IMR-90 (cell line): ENCODE measurements at regions not wholly inside any gene's neighbourhood (a gene's known extent, or its start where the extent isn't known, plus 50 kb on each side); places are given as distances from the start of the nearest gene placed in this dataset.

Source experiments
- ATAC-seq: fragments of 200-7000 bp; cut with Tn5 transposase; 2 replicates; pipeline ENCODE4 v1.9.1; 2020; ENCODE audit warnings: low read depth, mild to moderate bottlenecking, moderate library complexity
- BruUV-seq: library from RNA; stranded (reverse); fragments of 400-500 nt; replicated peaks from 2 replicates; lab custom pipeline; 2021; lab: Mats Ljungman, UMichigan
- CTCF ChIA-PET: fragments of 300-600 bp; formaldehyde crosslinking; extraction: SDS; loops from one replicate; lab custom pipeline; 2021; ENCODE audit warnings: antibody characterized with exemption; lab: Yijun Ruan, JAX
- POLR2A ChIA-PET: fragments of 300-600 bp; sonication (Branson Sonifier 250); formaldehyde crosslinking; loops from one replicate; lab custom pipeline; 2022; ENCODE audit warnings: antibody characterized with exemption; ENCODE audit not compliant: unreplicated experiment; lab: Charles Lee
- DNase-seq: peaks from one replicate; pipeline ENCODE4 v3.0.0; 2013
- H2AFZ ChIP-seq: replicated peaks from 2 replicates; pipeline ENCODE3; 2013; ENCODE audit warnings: low read length, mild to moderate bottlenecking; ENCODE audit not compliant: poor library complexity
- H2AK5ac ChIP-seq: 2 replicates; pipeline ENCODE4 v1.6.1; 2013; ENCODE audit warnings: low read depth, low read length, inconsistent platforms
- H2AK9ac ChIP-seq: replicated peaks from 2 replicates; pipeline ENCODE3; 2013; ENCODE audit warnings: mild to moderate bottlenecking, low read depth, low read length, moderate library complexity; ENCODE audit not compliant: poor library complexity
- H2BK120ac ChIP-seq: 2 replicates; pipeline ENCODE4 v1.6.1; 2013; ENCODE audit warnings: low read depth, low read length, inconsistent platforms
- H2BK15ac ChIP-seq: 3 replicates; pipeline ENCODE4 v1.6.1; 2013; ENCODE audit warnings: low read depth, low read length, inconsistent platforms
- H2BK20ac ChIP-seq: 2 replicates; pipeline ENCODE4 v1.6.1; 2013; ENCODE audit warnings: low read depth, mild to moderate bottlenecking, inconsistent platforms, low read length, moderate library complexity
- H2BK5ac ChIP-seq: 2 replicates; pipeline ENCODE4 v1.6.1; 2013; ENCODE audit warnings: mild to moderate bottlenecking, low read depth, low read length, inconsistent platforms; ENCODE audit not compliant: poor library complexity, severe bottlenecking
- H3K14ac ChIP-seq: replicated peaks from 2 replicates; pipeline ENCODE4 v1.6.1; 2013; ENCODE audit warnings: low read depth, low read length, inconsistent platforms
- H3K18ac ChIP-seq: 2 replicates; pipeline ENCODE4 v1.6.1; 2013; ENCODE audit warnings: low read depth, low read length, control low read depth
- H3K23ac ChIP-seq: 2 replicates; pipeline ENCODE4 v1.6.1; 2013; ENCODE audit warnings: low read depth, low read length, inconsistent platforms
- H3K27ac ChIP-seq: 2 replicates; pipeline ENCODE4 v1.5.1; 2013; ENCODE audit warnings: mild to moderate bottlenecking, control low read depth, low read length; ENCODE audit not compliant: insufficient read depth
- H3K27me3 ChIP-seq: 2 replicates; pipeline ENCODE4 v1.6.1; 2013; ENCODE audit warnings: low read length; ENCODE audit not compliant: control insufficient read depth, insufficient read depth
- H3K36me3 ChIP-seq: 2 replicates; pipeline ENCODE4 v1.6.1; 2013; ENCODE audit warnings: low read length, mixed read lengths; ENCODE audit not compliant: control insufficient read depth, insufficient read depth
- H3K4ac ChIP-seq: 2 replicates; pipeline ENCODE4 v1.6.1; 2013; ENCODE audit warnings: low read depth, low read length, inconsistent platforms
- H3K4me1 ChIP-seq: 2 replicates; pipeline ENCODE4 v1.6.1; 2013; ENCODE audit warnings: low read length, mixed read lengths; ENCODE audit not compliant: control insufficient read depth, insufficient read depth
- H3K4me2 ChIP-seq: 2 replicates; pipeline ENCODE4 v1.6.1; 2013; ENCODE audit warnings: low read depth, mild to moderate bottlenecking, control low read depth, low read length, moderate library complexity
- H3K4me3 ChIP-seq: 2 replicates; pipeline ENCODE4 v1.5.1; 2013; ENCODE audit warnings: low read depth, mild to moderate bottlenecking, control low read depth, low read length, moderate library complexity; ENCODE audit not compliant: insufficient read depth
- H3K56ac ChIP-seq: 2 replicates; pipeline ENCODE4 v1.6.1; 2013; ENCODE audit warnings: low read length, inconsistent platforms; ENCODE audit not compliant: insufficient read depth; ENCODE audit errors: extremely low read depth
- H3K79me1 ChIP-seq, 2 experiments: 2 replicates each; pipeline ENCODE4 v1.6.1; 2013; ENCODE audit warnings: low read length in 2 of 2, inconsistent platforms in 1 of 2, low read depth in 1 of 2
- H3K9ac ChIP-seq: 2 replicates; pipeline ENCODE4 v1.6.1; 2013; ENCODE audit warnings: low read depth, low read length, control low read depth
- H3K9me1 ChIP-seq: 2 replicates; pipeline ENCODE4 v1.6.1; 2013; ENCODE audit warnings: low read length, inconsistent platforms; ENCODE audit not compliant: insufficient read depth
- H3K9me3 ChIP-seq: 2 replicates; pipeline ENCODE4 v1.6.1; 2013; ENCODE audit warnings: low read length; ENCODE audit not compliant: control insufficient read depth, insufficient read depth
- H4K20me1 ChIP-seq: 2 replicates; pipeline ENCODE4 v1.6.1; 2013; ENCODE audit warnings: low read length, inconsistent platforms; ENCODE audit not compliant: insufficient read depth
- H4K5ac ChIP-seq: 2 replicates; pipeline ENCODE4 v1.6.1; 2013; ENCODE audit warnings: mild to moderate bottlenecking, low read depth, low read length, control low read depth
- H4K8ac ChIP-seq, 2 experiments: 2 replicates each; pipeline ENCODE4 v1.6.1; 2013; ENCODE audit warnings: low read depth in 2 of 2, low read length in 2 of 2, control low read depth in 1 of 2, inconsistent platforms in 1 of 2
- H4K91ac ChIP-seq: 2 replicates; pipeline ENCODE4 v1.6.1; 2013; ENCODE audit warnings: low read depth, low read length, inconsistent platforms; ENCODE audit not compliant: insufficient read depth
- BHLHE40 ChIP-seq: fragments of 150-350 bp; IDR thresholded peaks from 2 replicates; pipeline ENCODE4 v1.6.1; 2016; ENCODE audit warnings: mild to moderate bottlenecking, low read depth, low read length
- CEBPB ChIP-seq: IDR thresholded peaks from 2 replicates; pipeline ENCODE4 v1.6.1; 2012; ENCODE audit warnings: low read depth, low read length, improper control_type of control experiment
- FOS ChIP-seq: fragments of 150-350 bp; IDR thresholded peaks from 2 replicates; pipeline ENCODE4 v1.6.1; 2016; ENCODE audit warnings: low read depth, low read length
- MAFK ChIP-seq: IDR thresholded peaks from 2 replicates; pipeline ENCODE4 v1.6.1; 2012; ENCODE audit warnings: low read depth, low read length, improper control_type of control experiment
- MAZ ChIP-seq: IDR thresholded peaks from 2 replicates; pipeline ENCODE4 v1.6.1; 2012; ENCODE audit warnings: low read depth, mild to moderate bottlenecking, low read length, improper control_type of control experiment, moderate library complexity, borderline replicate concordance
- MXI1 ChIP-seq: IDR thresholded peaks from 2 replicates; pipeline ENCODE4 v1.6.1; 2012; ENCODE audit warnings: low read depth, mild to moderate bottlenecking, low read length, moderate library complexity, borderline replicate concordance
- NFE2L2 ChIP-seq: fragments of 150-350 bp; IDR thresholded peaks from 2 replicates; pipeline ENCODE4 v1.6.1; 2016; ENCODE audit warnings: low read depth, mild to moderate bottlenecking, low read length
- POLR2A ChIP-seq: IDR thresholded peaks from 2 replicates; pipeline ENCODE4 v1.6.1; 2012; ENCODE audit warnings: mild to moderate bottlenecking, low read depth, low read length
- RAD21 ChIP-seq: IDR thresholded peaks from 2 replicates; pipeline ENCODE4 v1.6.1; 2012; ENCODE audit warnings: low read length, improper control_type of control experiment
- RCOR1 ChIP-seq: IDR thresholded peaks from 2 replicates; pipeline ENCODE4 v1.6.1; 2012; ENCODE audit warnings: mild to moderate bottlenecking, low read length, improper control_type of control experiment; ENCODE audit not compliant: insufficient replicate concordance
- RFX5 ChIP-seq: IDR thresholded peaks from 2 replicates; pipeline ENCODE4 v1.8.0; 2012; ENCODE audit warnings: low read depth, mild to moderate bottlenecking, low read length, moderate library complexity
- SMC3 ChIP-seq: fragments of 150-350 bp; IDR thresholded peaks from 2 replicates; pipeline ENCODE4 v1.6.1; 2016; ENCODE audit warnings: low read depth, mild to moderate bottlenecking, antibody characterized with exemption, low read length, moderate library complexity
- WGBS, 2 experiments: methylation state at CpG; one replicate each; pipeline versions ENCODE4 v1.1.5 to v1.1.7; 2013; ENCODE audit warnings: missing lambda C conversion rate in 2 of 2; ENCODE audit not compliant: insufficient read length in 1 of 2; ENCODE audit errors: extremely low coverage in 2 of 2; 5-methylcytosine and 5-hydroxymethylcytosine counted together
- dilution Hi-C: fragments of 300-500 bp; cut with HindIII; formaldehyde crosslinking; loops from one replicate; pipeline ENCODE4 v1.14.3; 2018; ENCODE audit warnings: low sequenced_read_pairs; ENCODE audit not compliant: unreplicated experiment
- in situ Hi-C: fragments of 300-500 bp; cut with MboI; formaldehyde crosslinking; loops from 3 replicates; pipeline ENCODE4 v1.14.3; 2019; ENCODE audit warnings: low sequenced_read_pairs, inconsistent platforms, mixed read lengths
- intact Hi-C: fragments of 100-400 bp; cut with micrococcal nuclease; formaldehyde crosslinking; loops from 2 replicates; pipeline ENCODE4 v1.10.0; 2022
- TF ChIP-seq, protein P1 (sequence below): fragments of 150-350 bp; IDR thresholded peaks from 2 replicates; pipeline ENCODE4 v1.6.1; 2017; ENCODE audit warnings: mild to moderate bottlenecking, antibody characterized with exemption, low read length, low read depth
- TF ChIP-seq, protein P2 (sequence below): conservative IDR thresholded peaks from 2 replicates; pipeline ENCODE4 v1.5.1; 2012; ENCODE audit warnings: mild to moderate bottlenecking, low read depth, low read length, improper control_type of control experiment
- TF ChIP-seq, protein P3 (sequence below): fragments of 150-350 bp; IDR thresholded peaks from 2 replicates; pipeline ENCODE4 v1.6.1; 2016; ENCODE audit warnings: low read depth, mild to moderate bottlenecking, low read length, moderate library complexity, borderline replicate concordance

DNA sequence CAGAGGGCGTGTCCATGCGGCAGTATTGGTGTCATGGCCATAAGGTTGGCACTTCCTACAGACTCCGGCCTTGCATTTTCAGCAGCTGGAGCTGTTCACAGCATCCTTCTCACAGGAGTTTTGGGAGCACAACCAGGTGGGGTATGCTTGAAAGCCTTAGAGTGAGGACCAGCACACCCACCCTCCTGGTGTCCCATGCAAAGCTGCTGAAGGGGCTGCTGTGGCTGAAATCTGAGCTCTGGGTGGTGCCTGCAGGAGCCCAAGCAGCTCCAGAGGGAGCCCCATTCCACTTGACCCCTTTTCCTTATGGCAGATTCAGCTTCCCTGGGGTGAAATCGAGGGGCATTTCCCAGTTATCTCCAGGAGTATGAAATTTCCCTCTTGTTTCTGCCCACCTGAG lies 74.0 kb upstream of the BHLHE23 start:
- H3K18ac ChIP-seq = no peak overlapping the region
- intact Hi-C loops (no loop called here), in situ Hi-C loops (no loop called here), dilution Hi-C loops (no loop called here)
- H2BK15ac ChIP-seq = no peak overlapping the region
- H3K4ac ChIP-seq = no peak overlapping the region
- no peak overlapping the region for H2AK5ac ChIP-seq
- no peak overlapping the region for H3K23ac ChIP-seq
- H2BK20ac ChIP-seq = no peak overlapping the region
- H3K4me2 ChIP-seq = no peak overlapping the region
- peaks cover 10% of the 10 kb centered on the region for H3K27me3 ChIP-seq
- H3K27ac ChIP-seq = no peak overlapping the region
- no peak overlapping the region for H4K8ac ChIP-seq
- H3K4me1 ChIP-seq = no peaks in the 10 kb centered on the region
- H3K79me1 ChIP-seq = no peaks in the 10 kb centered on the region
- no peaks in the 10 kb centered on the region for H4K20me1 ChIP-seq
- TF ChIP-seq NFE2L2 = no peak
- TF ChIP-seq POLR2A = no peak
- TF ChIP-seq, protein P1, sequence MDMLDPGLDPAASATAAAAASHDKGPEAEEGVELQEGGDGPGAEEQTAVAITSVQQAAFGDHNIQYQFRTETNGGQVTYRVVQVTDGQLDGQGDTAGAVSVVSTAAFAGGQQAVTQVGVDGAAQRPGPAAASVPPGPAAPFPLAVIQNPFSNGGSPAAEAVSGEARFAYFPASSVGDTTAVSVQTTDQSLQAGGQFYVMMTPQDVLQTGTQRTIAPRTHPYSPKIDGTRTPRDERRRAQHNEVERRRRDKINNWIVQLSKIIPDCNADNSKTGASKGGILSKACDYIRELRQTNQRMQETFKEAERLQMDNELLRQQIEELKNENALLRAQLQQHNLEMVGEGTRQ = no peak
- no peak for TF ChIP-seq RFX5
- TF ChIP-seq SMC3 = no peak
- TF ChIP-seq, protein P2, sequence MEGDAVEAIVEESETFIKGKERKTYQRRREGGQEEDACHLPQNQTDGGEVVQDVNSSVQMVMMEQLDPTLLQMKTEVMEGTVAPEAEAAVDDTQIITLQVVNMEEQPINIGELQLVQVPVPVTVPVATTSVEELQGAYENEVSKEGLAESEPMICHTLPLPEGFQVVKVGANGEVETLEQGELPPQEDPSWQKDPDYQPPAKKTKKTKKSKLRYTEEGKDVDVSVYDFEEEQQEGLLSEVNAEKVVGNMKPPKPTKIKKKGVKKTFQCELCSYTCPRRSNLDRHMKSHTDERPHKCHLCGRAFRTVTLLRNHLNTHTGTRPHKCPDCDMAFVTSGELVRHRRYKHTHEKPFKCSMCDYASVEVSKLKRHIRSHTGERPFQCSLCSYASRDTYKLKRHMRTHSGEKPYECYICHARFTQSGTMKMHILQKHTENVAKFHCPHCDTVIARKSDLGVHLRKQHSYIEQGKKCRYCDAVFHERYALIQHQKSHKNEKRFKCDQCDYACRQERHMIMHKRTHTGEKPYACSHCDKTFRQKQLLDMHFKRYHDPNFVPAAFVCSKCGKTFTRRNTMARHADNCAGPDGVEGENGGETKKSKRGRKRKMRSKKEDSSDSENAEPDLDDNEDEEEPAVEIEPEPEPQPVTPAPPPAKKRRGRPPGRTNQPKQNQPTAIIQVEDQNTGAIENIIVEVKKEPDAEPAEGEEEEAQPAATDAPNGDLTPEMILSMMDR = no peak
- no peak for TF ChIP-seq MAFK
- no peak for TF ChIP-seq MXI1
- no peak for TF ChIP-seq MAZ
- no peak for TF ChIP-seq CEBPB
- TF ChIP-seq BHLHE40 = no peak
- TF ChIP-seq RCOR1 = no peak
- no peak for TF ChIP-seq FOS
- TF ChIP-seq, protein P3, sequence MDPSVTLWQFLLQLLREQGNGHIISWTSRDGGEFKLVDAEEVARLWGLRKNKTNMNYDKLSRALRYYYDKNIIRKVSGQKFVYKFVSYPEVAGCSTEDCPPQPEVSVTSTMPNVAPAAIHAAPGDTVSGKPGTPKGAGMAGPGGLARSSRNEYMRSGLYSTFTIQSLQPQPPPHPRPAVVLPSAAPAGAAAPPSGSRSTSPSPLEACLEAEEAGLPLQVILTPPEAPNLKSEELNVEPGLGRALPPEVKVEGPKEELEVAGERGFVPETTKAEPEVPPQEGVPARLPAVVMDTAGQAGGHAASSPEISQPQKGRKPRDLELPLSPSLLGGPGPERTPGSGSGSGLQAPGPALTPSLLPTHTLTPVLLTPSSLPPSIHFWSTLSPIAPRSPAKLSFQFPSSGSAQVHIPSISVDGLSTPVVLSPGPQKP = no peak
- no peak for TF ChIP-seq RAD21
- H2BK5ac ChIP-seq = no peak overlapping the region
- DNase-seq = no peak
- ATAC-seq = no peak
- no peak overlapping the region for H3K9ac ChIP-seq
- ChIA-PET CTCF (no interaction called here), POLR2A (no interaction called here)
- H2AK9ac ChIP-seq = no peak overlapping the region
- no peak overlapping the region for H2BK120ac ChIP-seq
- H3K14ac ChIP-seq = no peak overlapping the region
- H3K36me3 ChIP-seq = no peaks in the 10 kb centered on the region
- no CpG with 5 or more reads among the region's 4 CpGs for WGBS, 2 experiments
- no peak overlapping the region for H2AFZ ChIP-seq
- H4K5ac ChIP-seq = no peak overlapping the region
- BruUV-seq = no TSS peak
- H3K56ac ChIP-seq = no peak overlapping the region
- no peaks in the 10 kb centered on the region for H3K9me3 ChIP-seq
- no peaks in the 10 kb centered on the region for H3K9me1 ChIP-seq
- no peak overlapping the region for H3K4me3 ChIP-seq
- no peak overlapping the region for H4K91ac ChIP-seq
